ENCODE measurements at regions not wholly inside any gene's neighbourhood (a gene's known extent, or its start where the extent isn't known, plus 50 kb on each side); places are given as distances from the start of the nearest gene placed in this dataset.

DNA sequence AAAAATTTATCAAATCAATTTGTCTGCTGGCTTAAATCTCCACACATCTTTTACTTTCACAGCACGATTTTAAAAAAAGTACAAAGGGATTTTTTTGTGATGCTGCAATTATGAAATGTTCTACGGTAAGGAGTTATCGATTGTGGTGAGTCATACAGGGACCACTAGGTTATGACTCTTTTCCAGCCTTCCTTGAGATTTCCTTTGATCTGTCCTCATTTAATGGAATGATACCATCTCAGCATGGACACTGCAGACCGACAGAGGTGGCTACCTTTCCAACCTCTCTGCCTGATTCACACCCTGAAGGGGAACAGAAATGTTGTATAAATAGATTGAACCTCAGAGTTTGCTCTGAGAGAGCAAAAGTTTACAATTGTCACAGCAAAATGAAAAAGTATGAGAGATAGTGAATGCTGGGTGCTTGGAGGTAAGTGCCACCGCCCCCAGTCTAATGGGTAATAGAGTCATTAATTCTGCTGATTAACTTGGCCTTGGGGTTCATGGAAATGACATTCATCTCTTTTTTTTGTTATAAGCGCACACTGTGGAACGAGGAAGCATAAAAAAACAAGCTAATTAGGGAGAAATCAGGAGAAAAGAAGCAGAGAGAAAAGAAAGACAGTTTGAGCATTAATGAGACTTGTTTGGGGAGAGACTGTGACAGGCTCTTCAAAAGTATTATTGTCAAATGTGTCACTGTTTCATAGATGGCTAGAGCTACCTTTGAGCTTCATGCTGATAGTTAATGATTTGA, 306.0 kb downstream of the RNF144B start:
- Histone ChIP-seq H3F3A (ENCODE audit: insufficient read depth, low read length, poor library complexity, severe bottlenecking) (no peaks in the 10 kb centered on the region), H3K9ac (ENCODE audit: low read length) (peak overlapping the region; percentile 62), H3K36me3 (ENCODE audit: insufficient read depth, low read length) (no peaks in the 10 kb centered on the region), H3K79me2 (replicated peaks; ENCODE audit: insufficient read depth, low read length) (no peaks in the 10 kb centered on the region), H3K4me2 (ENCODE audit: low read length) (peak overlapping the region; percentile 35), H3K9me3 (ENCODE audit: low read length) (no peaks in the 10 kb centered on the region), H4K20me1 (ENCODE audit: insufficient read depth) (no peaks in the 10 kb centered on the region), H2AFZ (ENCODE audit: low read depth, low read length) (no peak overlapping the region), H3K27me3 (ENCODE audit: insufficient read depth, low read depth, low read length) (no peaks in the 10 kb centered on the region), H3K9me2 (ENCODE audit: insufficient read depth, low read length) (no peaks in the 10 kb centered on the region), H3K27ac (ENCODE audit: low read length) (peak overlapping the region; percentile 96), H3K4me3 (ENCODE audit: low read length) (peak overlapping the region; percentile 49)
- TF ChIP-seq, protein P1, sequence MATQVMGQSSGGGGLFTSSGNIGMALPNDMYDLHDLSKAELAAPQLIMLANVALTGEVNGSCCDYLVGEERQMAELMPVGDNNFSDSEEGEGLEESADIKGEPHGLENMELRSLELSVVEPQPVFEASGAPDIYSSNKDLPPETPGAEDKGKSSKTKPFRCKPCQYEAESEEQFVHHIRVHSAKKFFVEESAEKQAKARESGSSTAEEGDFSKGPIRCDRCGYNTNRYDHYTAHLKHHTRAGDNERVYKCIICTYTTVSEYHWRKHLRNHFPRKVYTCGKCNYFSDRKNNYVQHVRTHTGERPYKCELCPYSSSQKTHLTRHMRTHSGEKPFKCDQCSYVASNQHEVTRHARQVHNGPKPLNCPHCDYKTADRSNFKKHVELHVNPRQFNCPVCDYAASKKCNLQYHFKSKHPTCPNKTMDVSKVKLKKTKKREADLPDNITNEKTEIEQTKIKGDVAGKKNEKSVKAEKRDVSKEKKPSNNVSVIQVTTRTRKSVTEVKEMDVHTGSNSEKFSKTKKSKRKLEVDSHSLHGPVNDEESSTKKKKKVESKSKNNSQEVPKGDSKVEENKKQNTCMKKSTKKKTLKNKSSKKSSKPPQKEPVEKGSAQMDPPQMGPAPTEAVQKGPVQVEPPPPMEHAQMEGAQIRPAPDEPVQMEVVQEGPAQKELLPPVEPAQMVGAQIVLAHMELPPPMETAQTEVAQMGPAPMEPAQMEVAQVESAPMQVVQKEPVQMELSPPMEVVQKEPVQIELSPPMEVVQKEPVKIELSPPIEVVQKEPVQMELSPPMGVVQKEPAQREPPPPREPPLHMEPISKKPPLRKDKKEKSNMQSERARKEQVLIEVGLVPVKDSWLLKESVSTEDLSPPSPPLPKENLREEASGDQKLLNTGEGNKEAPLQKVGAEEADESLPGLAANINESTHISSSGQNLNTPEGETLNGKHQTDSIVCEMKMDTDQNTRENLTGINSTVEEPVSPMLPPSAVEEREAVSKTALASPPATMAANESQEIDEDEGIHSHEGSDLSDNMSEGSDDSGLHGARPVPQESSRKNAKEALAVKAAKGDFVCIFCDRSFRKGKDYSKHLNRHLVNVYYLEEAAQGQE (IDR thresholded peaks at IDR 0.05; ENCODE audit: borderline replicate concordance) = no peak
- TF ChIP-seq POLR2AphosphoS5 (IDR thresholded peaks at IDR 0.05) (no peak), SMC3 (conservative IDR thresholded peaks at IDR 0.05; ENCODE audit: poor library complexity) (no peak), EP300 (conservative IDR thresholded peaks at IDR 0.05; ENCODE audit: poor library complexity, severe bottlenecking) (no peak), EZH2 (IDR thresholded peaks at IDR 0.05; ENCODE audit: borderline replicate concordance, insufficient read depth, low read length, poor library complexity, severe bottlenecking) (no peak), MXI1 (conservative IDR thresholded peaks at IDR 0.05; ENCODE audit: poor library complexity, severe bottlenecking) (no peak), RAD21 (conservative IDR thresholded peaks at IDR 0.05) (no peak), TAF1 (IDR thresholded peaks at IDR 0.05; ENCODE audit: low read depth) (no peak)
- TF ChIP-seq, protein P2, sequence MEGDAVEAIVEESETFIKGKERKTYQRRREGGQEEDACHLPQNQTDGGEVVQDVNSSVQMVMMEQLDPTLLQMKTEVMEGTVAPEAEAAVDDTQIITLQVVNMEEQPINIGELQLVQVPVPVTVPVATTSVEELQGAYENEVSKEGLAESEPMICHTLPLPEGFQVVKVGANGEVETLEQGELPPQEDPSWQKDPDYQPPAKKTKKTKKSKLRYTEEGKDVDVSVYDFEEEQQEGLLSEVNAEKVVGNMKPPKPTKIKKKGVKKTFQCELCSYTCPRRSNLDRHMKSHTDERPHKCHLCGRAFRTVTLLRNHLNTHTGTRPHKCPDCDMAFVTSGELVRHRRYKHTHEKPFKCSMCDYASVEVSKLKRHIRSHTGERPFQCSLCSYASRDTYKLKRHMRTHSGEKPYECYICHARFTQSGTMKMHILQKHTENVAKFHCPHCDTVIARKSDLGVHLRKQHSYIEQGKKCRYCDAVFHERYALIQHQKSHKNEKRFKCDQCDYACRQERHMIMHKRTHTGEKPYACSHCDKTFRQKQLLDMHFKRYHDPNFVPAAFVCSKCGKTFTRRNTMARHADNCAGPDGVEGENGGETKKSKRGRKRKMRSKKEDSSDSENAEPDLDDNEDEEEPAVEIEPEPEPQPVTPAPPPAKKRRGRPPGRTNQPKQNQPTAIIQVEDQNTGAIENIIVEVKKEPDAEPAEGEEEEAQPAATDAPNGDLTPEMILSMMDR (IDR thresholded peaks at IDR 0.05; ENCODE audit: poor library complexity, severe bottlenecking) = no peak

DNA sequence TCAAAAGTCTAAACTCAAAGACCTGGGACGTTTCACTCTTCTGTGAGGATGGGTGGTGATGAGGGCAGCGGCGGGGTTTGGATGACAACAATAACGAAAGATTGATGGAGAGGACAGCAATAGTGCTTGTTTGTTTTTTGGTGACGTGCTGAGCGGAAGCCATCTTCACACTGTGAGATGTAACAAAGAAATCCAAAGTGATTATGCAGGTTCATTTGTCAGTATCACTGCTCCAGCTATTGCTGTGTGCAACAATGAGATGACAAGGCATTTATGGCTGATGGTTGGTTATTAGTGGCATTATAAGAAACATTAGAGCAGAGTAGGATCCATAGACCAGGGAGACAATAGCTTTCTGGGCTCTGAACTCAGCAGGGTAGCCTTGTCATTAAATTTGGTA, 306.7 kb downstream of the RNF144B start:
- peak overlapping the region; percentile 96 for H3K27ac ChIP-seq (ENCODE audit: low read length)
- H2AFZ ChIP-seq (ENCODE audit: low read depth, low read length) = no peak overlapping the region

More for the DNA sequence above, 306.7 kb downstream of the RNF144B start:
- Histone ChIP-seq H3K9me2 (ENCODE audit: insufficient read depth, low read length) (no peaks in the 10 kb centered on the region), H4K20me1 (ENCODE audit: insufficient read depth) (no peaks in the 10 kb centered on the region), H3K79me2 (replicated peaks; ENCODE audit: insufficient read depth, low read length) (no peaks in the 10 kb centered on the region), H3K4me2 (ENCODE audit: low read length) (peak overlapping the region; percentile 35), H3K27me3 (ENCODE audit: insufficient read depth, low read depth, low read length) (no peaks in the 10 kb centered on the region), H3F3A (ENCODE audit: insufficient read depth, low read length, poor library complexity, severe bottlenecking) (no peaks in the 10 kb centered on the region), H3K4me3 (ENCODE audit: low read length) (peak overlapping the region; percentile 49), H3K36me3 (ENCODE audit: insufficient read depth, low read length) (no peaks in the 10 kb centered on the region), H3K9ac (ENCODE audit: low read length) (peak overlapping the region; percentile 62), H3K9me3 (ENCODE audit: low read length) (no peaks in the 10 kb centered on the region)
- TF ChIP-seq POLR2AphosphoS5 (IDR thresholded peaks at IDR 0.05) (peak; percentile 94), SMC3 (conservative IDR thresholded peaks at IDR 0.05; ENCODE audit: poor library complexity) (no peak), EZH2 (IDR thresholded peaks at IDR 0.05; ENCODE audit: borderline replicate concordance, insufficient read depth, low read length, poor library complexity, severe bottlenecking) (no peak), TAF1 (IDR thresholded peaks at IDR 0.05; ENCODE audit: low read depth) (no peak), MXI1 (conservative IDR thresholded peaks at IDR 0.05; ENCODE audit: poor library complexity, severe bottlenecking) (no peak), EP300 (conservative IDR thresholded peaks at IDR 0.05; ENCODE audit: poor library complexity, severe bottlenecking) (peak; percentile 86), RAD21 (conservative IDR thresholded peaks at IDR 0.05) (no peak)
- TF ChIP-seq, protein P2 (IDR thresholded peaks at IDR 0.05; ENCODE audit: poor library complexity, severe bottlenecking) = no peak
- TF ChIP-seq, protein P1 (IDR thresholded peaks at IDR 0.05; ENCODE audit: borderline replicate concordance) = peak; percentile 37
